ENCODE measurements at regions not wholly inside any gene's neighbourhood (a gene's known extent, or its start where the extent isn't known, plus 50 kb on each side); places are given as distances from the start of the nearest gene placed in this dataset.

DNA sequence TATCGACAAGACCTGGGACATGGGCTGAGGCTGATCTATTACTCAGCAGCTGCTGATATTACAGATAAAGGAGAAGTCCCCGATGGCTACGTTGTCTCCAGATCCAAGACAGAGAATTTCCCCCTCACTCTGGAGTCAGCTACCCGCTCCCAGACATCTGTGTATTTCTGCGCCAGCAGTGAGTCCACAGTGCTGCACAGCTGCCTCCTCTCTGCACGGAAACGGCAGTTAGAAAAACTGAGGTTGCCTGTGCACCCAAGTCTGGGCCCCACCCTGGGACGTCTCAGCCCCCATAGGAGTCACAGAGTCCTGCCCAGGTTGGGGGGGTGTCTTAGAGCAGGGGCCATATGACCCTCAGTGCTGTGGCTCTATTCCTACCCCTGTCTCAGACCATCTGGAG is 167.4 kb upstream of the PRSS58 start:
- no peak for DNase-seq (ENCODE audit: low read depth in 2 of 3, low spot score in 2 of 3)

DNA sequence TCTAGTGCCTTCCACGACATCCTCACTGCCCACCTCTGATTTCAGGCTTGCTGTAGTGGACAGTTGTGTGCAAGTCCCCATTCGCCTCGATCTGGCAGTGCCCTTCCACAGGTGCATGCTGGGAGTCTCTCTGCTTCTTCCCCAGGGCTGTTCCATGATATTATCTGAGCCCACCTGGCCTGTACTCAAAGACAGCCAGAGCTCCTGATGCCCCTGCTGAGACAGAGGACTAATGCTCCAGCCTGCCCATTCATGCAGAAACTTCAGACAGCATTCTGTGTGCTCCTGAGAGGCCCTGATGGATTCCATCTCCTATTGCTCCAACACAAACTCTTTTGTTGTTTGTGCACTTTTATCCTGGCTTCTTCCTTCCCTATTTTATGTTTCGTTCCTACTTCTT is 164.8 kb upstream of the PRSS58 start:
- no peak for DNase-seq (ENCODE audit: low read depth in 2 of 3, low spot score in 2 of 3)

DNA sequence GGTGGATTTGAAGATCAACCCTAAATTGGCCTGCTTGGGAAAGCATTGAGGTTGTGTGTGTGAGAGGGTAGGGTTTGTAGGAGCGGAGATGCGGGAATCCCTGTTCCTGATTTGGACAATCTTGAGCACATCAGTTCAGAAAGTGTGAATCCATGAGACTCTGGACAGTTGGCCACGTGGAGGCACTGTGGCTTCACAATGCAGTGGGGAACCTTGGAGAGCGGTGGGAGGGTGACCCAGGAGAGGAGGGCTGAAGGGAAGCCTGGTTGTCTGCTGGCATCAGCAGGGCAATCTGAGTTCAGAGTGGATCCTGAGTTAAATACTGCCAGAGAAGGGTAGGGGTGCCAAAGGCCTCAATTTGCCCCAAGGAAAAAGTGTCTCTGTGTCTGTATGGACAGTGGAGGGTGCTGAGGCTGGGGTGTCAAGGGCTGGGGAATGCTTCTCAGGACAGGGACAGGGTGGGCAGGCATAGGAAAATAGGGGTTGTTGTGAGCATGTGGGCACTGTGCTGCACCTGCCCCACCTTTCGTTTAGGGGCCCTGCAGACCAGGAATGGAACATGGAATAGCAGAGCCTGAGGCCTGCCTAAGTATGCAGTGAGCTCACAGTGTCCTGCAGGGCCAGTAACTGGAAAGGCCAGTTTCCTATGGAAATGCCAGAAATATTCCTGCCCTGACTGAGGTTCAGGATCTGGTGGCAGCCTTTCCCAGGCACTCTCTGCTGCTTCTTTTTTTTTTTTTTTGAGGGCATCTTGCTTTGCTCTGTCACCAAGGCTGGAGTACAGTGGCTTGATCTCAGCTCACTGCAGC is 162.9 kb upstream of the PRSS58 start:
- peak in 2 of 3 donors; percentile 67 to 68 for DNase-seq (ENCODE audit: low read depth in 2 of 3, low spot score in 2 of 3)

DNA sequence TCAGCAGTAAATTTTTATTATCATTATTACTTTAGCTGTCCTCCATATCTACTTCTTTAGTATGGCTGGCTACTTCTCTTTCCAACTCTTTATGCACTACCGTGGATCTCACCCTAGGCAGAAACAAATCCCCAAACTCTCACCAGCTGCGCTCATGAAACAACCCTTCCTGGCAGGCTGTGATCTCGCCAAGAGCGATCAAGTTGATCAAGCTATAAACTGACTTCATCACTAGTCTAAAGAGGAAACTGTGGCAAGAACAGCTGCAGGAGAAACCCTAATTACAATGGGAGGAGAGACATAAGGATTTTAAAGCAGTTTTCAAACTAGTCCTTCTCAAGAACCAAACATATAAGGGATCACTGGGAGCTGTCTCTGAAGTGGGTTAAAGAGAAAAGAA is 160.5 kb upstream of the PRSS58 start:
- peak in 1 of 3 donors; percentile 44 for DNase-seq (ENCODE audit: low read depth in 2 of 3, low spot score in 2 of 3)

DNA sequence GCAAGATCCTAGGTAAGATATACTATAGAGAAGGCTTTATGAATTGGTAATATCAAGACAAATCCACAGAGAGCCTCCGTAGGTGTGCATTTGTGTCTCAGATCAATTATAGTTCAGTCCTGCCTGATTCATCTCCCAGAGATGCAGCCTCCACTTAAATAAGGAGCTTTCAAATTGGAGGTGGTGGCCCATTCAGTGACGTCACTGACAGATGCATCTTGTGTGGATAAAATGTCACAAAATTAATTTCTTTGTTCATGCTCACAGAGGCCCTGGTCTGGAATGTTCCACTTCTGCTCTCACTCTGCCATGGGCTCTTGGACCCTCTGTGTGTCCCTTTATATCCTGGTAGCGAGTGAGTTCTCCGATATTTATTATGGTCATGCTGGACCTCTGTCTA is 157.1 kb upstream of the PRSS58 start:
- DNase-seq (ENCODE audit: low read depth in 2 of 3, low spot score in 2 of 3): no peak

DNA sequence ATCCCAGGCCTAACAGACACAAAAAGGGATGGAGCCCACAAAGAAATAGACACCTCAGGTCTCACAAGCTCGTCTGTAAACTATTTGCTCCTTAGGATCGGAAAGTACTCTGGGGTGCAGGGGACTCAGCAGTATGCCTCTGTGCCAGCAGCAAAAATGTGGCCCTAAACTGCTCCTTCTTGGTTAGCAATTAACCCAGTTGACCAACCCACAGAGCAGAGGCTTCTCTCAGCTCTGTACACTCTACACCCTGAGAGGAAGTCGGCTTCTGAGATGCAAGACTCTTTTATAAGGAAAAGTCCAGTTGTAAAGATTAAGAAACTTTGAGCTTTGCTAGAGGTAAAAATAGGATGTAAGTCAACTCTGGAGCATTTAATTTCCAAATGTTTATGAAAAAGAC is 156.3 kb upstream of the PRSS58 start:
- no peak for DNase-seq (ENCODE audit: low read depth in 2 of 3, low spot score in 2 of 3)

DNA sequence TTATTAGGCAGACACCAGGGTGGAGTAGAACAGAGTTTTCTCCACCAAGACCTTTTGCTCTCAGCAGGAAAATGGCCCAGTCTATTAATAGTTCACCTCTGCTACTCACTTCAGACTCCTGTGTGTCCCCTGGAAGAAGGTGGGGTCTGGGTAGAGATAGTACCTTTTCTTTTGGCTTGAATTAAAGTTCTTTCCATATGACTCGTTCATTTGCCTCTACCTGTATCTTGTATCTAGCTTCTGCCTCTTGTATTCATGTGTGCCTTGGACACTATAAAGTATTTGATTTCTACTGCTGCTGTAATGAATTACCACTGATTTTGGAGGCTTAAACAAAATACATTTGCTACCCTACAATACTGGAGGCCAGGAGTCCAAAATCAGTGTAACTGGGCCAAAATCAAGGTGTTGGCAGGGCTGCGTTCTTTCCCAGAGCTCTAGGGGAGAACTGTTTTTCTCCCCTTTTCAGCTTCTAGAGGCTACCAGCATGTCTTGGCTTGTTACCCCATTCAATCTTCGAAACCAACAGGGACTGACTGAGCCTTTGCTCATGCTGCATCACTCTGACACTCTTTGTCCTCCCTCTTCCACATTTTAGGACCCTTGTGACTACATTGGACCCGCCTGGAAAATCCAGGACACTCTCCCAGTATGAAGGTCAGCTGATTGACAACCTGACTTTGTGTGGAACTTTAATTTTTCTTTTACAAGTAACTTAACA is 155.6 kb upstream of the PRSS58 start:
- no peak for DNase-seq (ENCODE audit: low read depth in 2 of 3, low spot score in 2 of 3)

DNA sequence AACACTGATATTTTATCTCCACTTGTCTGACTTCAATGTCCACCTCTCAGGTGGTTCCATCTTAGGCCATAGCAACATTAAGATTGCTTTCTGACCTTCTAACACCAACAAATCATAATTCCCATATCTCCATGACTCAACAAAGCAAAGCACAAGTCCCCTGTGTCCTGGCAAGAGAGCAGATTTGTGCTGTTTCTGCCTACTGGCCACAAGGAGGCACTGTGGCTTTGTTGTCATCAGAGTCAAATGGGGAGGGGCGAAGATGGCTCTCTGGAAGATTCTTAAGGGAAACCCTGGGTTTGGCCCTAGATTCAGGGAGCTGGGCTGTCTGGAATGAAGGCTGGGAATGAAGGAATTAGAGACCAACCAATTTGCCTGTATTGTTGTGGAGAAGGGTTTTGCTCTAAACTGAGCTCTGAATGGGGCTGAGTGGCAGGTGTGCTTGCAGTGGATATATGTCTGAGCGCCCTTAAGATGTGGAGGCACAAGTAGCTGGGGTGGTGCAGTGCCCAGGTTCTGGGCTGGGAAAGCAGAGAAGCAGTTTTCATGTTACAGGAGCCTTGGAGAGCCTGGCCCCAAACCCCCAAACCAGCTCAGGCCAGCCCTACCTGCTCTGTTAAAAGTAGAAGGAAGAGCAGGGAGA is 154.8 kb upstream of the PRSS58 start:
- peak; percentile 16 to 80 (median 71) for DNase-seq (ENCODE audit: low read depth in 2 of 3, low spot score in 2 of 3)

DNA sequence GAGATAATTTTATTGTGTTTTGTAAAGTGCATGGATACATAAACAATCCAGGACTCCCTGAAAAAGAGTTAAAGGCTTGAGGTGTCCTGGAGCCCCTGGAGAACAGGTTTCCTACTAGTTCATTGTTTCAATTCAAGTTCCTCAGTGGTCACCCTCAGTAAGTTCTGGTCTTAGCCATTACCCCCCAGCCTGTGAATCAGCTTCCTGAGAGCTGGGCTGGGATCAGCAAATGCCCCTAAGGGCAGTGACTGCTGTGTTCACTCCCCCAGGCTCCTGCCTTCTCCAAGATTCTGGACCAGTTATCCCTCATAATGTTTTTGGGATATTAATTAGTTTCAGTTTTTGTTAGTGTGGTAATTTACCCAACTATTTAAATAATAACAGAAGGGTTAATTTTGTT is 151.6 kb upstream of the PRSS58 start:
- DNase-seq (ENCODE audit: low read depth in 2 of 3, low spot score in 2 of 3): no peak

DNA sequence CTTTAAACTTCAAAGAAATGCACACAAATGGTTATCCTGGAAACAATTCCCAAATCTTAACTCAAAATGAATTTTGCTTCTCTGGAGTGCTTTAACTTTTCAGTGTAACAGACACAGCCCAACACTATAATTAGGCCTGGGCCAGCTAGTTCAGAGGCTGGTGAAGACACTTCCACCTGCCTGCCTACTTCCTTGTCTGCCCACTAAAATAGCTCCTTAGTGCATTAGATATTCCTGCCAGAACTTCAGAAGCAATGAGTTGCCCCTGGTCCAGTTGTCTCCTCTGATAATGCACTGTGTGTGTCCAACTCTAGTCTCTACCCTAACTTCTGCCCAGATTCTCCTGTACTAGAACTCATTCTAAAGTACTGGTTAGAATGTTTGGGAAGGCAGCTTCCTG is 150.9 kb upstream of the PRSS58 start:
- DNase-seq (ENCODE audit: low read depth in 2 of 3, low spot score in 2 of 3): no peak

DNA sequence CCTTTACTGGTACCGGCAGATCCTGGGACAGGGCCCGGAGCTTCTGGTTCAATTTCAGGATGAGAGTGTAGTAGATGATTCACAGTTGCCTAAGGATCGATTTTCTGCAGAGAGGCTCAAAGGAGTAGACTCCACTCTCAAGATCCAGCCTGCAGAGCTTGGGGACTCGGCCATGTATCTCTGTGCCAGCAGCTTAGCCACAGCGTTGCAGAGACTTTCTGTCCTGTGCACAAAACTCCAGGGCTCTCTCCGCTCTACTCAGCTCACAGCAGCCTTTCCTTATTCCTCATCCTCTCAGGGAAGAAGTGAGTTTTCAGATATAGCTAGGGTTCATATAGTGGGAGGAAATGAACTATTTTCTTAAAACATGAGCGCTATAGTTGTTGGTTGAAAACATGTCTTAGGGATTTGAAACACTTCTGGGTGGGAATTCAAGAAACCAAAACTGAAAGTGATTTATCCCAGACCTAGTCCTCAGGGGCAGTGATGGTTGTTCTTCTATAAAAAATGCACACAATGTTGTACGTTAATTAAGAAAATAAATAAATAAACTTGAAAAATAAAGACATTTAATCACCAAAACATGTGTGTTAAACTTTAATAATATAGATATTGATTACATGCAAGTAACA is 150.2 kb upstream of the PRSS58 start:
- DNase-seq (ENCODE audit: low read depth in 2 of 3, low spot score in 2 of 3): peak in 1 of 3 donors; percentile 19

DNA sequence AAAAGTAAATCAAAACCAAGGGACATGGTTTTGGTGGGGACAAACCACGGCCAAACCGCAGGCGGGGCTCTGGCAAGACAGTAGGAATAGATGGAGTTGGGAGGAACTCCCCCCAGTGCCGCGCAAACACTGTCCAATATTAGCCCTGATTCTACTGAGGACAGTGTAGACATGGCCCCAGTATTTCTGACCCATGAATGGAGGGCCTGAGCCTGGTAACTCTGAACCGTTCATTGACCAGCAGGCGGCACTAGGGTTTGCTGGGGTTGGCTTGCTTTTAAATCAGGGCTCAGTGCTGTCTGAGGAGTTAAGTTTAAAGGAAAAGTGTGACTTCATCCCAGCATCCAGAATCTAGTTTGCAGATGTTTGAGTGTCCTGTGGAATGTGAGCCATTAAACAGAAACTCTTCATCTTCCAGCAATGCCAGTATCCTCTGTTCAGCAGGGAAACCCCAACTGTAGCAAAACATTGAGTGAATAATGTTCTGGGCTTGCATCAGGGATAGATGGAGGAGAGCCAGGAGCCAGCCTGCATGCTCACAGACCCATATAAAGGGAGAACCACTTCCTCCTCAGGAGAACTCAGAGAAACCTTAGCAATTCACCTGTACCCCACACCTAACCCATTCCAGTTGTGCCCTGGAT is 147.4 kb upstream of the PRSS58 start:
- DNase-seq (ENCODE audit: low read depth in 2 of 3, low spot score in 2 of 3): no peak

DNA sequence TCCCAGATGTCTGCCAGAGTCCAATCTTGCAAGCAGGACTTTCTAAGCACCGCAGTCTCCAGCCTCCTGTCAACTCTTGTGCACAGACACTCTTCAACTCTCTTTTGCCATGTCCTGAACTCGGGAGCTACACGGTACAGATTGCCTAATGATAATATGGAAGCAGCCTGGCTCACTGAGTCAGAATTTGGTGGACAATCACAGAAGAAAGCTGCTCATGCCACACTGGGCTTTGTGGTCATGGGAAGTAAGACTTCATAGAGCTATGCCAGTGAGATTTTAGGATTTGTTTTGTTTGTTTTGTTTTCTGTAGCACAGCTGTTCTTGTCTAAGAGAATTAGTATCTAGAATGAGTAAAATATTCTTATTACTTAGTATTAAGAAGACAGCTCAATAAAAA is 144.1 kb upstream of the PRSS58 start:
- no peak for DNase-seq (ENCODE audit: low read depth in 2 of 3, low spot score in 2 of 3)

DNA sequence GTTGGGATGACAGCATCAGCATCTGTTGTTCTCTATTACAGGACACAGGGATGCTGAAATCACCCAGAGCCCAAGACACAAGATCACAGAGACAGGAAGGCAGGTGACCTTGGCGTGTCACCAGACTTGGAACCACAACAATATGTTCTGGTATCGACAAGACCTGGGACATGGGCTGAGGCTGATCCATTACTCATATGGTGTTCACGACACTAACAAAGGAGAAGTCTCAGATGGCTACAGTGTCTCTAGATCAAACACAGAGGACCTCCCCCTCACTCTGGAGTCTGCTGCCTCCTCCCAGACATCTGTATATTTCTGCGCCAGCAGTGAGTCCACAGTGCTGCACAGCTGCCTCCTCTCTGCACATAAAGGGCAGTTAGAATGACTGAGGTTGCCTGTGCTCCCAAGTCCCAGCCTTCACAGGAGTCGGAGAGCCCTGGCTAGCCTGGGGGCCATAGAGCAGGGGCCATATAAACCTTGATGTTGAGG is 142.2 kb upstream of the PRSS58 start:
- DNase-seq (ENCODE audit: low read depth in 2 of 3, low spot score in 2 of 3): no peak

DNA sequence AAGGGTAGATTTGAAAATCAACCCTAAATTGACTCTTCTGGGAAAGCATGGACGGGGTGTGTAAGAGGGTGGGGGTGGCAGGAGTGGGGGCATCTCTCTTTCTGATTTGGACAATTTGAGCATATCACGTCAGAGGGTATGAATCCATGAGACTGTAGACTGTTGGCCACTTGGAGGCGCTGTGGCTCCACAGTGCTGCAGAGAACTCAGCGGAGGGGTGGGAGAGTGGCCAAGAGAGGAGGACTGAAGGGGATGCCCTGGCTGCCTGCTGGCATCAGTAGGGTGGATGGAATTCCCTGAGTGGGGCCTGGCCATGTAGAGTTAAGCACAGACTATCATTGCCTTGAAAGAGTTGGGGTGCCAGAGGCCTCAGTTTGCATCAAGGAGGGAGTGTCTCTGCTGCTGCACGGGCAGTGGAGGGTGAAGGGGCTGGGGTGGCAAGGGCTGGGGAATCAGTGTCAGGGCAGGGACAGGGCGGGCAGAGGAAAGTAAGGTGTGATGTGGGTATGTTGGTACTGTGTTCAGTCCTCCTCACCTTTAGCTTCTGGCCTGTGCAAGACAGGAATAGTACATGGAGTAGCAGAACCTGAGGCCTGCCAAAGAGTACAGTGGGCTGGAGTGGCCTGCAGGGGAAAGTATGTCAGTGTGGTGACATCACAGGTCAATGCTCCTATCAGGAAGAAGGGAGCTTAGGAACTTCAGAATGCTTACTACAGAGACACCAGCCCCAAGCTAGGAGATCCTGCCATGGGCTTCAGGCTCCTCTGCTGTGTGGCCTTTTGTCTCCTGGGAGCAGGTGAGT is 133.5 kb upstream of the PRSS58 start:
- DNase-seq (ENCODE audit: low read depth in 2 of 3, low spot score in 2 of 3): peak in 2 of 3 donors; percentile 70 to 86

DNA sequence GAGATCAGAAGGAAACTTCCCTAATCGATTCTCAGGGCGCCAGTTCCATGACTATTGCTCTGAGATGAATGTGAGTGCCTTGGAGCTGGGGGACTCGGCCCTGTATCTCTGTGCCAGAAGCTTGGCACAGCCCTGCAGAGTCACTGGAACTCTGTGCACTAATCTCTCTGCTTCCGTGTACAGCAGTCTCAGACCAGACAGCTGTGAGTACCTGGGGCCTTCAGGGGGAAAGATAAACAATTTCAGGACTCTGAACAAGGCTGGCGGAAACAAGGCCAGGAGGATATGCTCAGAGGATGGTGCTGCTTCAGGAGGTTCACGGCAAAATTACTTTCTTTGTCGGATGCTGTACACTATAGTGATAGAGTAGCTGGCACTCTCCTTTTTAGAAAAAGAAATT is 131.7 kb upstream of the PRSS58 start:
- no peak for DNase-seq (ENCODE audit: low read depth in 2 of 3, low spot score in 2 of 3)

DNA sequence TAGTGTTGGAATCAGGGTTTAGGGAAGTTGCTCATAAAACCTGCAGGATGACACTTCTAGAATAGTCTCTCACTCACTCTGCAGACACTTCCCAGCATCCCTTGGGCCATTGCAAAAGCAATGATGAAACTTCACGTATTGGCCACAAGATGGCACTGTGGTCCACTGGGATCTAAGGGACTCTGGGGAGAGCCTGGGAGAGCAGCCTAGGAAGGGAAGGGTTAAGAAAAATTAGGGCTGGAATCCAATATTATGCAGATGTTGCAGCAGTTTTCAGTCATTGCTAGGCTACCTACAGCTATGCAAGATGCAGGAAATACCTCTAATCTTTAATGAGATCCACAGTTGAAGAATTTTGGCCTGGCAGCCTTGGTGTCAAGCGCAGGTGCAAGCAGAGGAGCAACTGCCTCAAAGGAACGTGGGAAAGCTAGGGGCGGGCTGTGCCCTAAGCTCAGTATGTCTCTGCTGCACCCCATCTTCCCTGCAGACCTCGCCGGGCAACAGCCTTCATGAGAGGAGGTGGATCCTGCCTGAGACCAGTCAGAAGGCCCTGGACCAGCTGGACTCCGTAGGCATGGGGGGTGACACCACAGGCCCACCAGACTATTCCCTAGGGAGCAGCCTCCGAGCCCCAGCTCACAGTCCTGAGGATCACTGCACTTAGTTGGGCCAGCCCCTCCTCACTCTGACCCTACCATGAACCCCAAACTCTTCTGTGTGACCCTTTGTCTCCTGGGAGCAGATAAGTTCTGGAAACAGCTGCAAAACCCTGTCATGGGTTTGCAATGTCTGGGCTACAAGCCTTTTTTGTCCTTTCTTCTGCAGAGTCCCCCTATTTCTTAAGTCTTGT is 127.9 kb upstream of the PRSS58 start:
- DNase-seq (ENCODE audit: low read depth in 2 of 3, low spot score in 2 of 3): peak; percentile 24 to 82 (median 81)

DNA sequence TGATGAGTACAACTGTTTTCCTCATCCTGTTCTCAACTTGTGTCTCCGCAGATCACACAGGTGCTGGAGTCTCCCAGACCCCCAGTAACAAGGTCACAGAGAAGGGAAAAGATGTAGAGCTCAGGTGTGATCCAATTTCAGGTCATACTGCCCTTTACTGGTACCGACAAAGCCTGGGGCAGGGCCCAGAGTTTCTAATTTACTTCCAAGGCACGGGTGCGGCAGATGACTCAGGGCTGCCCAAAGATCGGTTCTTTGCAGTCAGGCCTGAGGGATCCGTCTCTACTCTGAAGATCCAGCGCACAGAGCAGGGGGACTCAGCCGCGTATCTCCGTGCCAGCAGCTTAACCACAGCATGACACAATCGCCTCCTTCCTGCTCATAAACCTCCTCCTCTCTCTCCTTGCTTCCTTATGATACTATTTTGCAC is 126.7 kb upstream of the PRSS58 start:
- peak in 2 of 3 donors; percentile 77 to 83 for DNase-seq (ENCODE audit: low read depth in 2 of 3, low spot score in 2 of 3)

All from hematopoietic multipotent progenitor cell (in vitro differentiated cells).